ENCODE measurements at regions not wholly inside any gene's neighbourhood (a gene's known extent, or its start where the extent isn't known, plus 50 kb on each side); places are given as distances from the start of the nearest gene placed in this dataset.
A peak's percentile ranks its signal among the peaks of the same experiment; 100 is the strongest.

DNA sequence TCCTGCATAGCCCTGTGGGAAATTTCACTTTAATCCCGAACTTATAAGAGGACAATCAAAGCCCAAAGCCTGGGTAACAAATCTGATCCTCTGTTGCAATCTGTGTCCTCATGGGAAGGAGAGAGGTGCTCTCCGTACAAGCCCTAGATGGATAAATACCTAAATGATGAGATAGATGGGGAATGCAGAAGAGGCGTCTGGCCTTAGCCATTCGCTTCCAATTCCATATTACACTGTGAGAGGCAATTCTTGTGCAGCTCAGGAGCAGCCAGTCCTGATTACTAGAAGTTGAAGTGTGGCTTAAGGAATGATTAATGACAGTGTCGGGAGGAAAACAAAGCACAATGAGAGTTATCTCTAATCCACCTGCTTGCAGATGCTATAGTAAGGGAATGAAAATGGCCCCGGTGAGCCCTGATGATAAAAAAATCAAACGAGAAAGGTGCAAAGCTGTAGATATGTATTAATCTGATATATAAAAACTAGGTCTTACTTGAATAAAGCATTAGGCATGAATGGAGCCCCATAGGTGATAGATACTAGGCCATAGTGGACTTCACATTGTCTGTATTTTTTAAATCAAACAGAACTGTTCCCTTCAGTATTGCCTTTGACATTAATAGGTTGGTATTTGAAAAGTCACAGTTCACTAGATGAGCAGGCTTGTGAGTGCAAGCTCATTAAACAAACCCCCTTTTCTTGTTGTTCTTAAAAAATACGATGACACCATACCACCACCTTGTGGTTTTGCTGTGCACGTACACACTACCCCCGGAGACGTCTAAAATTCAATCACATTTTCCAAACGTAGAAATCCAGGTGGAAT lies 54.2 kb upstream of the TMCO5A start:
- DNase-seq = peak; percentile 60

DNA sequence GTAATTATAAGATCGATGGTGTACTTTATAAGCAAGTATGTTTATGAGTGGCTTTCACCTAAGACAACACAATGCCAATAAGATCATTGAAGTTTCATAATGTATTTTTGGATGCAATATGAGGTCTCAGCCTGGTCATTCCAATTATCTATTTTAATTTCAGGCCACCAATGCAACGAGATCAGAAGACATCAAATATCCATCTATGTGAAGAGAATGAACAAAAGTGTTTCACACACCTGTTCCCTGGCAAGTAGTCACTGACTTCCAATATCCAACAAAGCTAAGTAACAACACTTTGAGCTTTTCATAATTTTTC lies 53.6 kb upstream of the TMCO5A start:
- no peak for DNase-seq

DNA sequence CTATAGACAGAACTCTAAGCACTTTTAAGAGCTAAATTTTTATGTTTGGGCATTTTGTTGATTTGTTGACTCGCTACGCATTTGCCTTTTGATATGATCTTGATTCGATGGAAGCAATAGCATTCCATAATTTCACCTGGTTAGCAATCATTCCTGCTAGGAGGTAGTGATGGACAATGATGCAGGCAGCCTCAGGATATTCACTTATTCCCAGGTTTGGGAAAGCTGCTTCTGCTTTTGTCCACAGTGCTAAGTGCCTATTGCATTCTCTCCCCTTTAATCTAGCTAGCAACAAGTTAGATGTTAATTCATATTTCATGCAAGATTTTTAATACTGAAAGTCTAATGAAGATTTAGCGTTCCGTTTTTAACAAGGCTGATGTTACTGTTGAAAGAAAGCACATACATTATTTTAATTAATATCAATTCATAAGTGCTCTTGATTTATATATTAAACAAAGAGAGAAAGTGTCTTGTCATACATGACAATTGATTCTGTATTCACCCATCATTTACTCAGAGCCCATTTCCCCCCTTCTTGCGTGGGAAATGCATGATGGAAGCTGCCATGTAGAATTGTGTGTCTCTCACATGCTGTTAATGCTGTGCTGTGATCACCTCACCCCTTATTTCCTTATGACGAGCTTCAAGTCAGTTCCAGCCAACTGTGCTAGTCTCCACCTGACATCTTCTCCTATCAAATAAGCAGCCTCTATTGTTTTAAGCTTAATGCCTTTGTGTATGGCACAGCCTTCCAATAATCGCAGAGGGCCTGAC lies 53.0 kb upstream of the TMCO5A start:
- DNase-seq = no peak

DNA sequence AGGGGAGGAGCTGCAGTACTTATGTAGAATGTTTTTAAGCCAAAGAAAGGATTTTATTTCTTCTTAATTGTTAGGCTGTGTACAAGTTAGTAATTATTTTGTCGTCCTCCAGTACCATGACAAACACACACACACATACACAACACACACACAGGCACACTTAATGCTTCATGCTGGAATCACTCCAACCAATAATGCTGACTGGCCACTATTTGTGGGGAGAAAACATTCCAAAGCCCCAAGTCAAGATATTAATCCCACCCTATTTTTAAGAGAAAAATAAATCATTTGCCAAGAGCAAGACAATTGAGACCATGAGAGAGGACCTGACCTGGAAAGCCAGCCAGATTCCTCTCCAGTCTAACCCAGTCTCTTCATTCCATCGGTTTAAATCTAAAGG lies 51.8 kb upstream of the TMCO5A start:
- no peak for DNase-seq

Data from NCI-H226 (cell line).